GM12878 (cell line): ENCODE measurements at regions not wholly inside any gene's neighbourhood (a gene's known extent, or its start where the extent isn't known, plus 50 kb on each side); places are given as distances from the start of the nearest gene placed in this dataset.

ENCODE experiments used
- ATAC-seq: fragments of 200-7000 bp; cut with Tn5 transposase; 3 replicates; pipeline ENCODE4 v1.9.1; 2020; ENCODE audit warnings: mild to moderate bottlenecking, moderate library complexity
- BruUV-seq: library from RNA; stranded (reverse); fragments of 400-500 nt; replicated peaks from 2 replicates; lab custom pipeline; 2021; lab: Mats Ljungman, UMichigan
- CTCF ChIA-PET: fragments of 300-600 bp; sonication (Branson Sonifier 250); formaldehyde crosslinking; extraction: SDS; loops from one replicate; lab custom pipeline; 2021; ENCODE audit warnings: inconsistent platforms; lab: Yijun Ruan, JAX
- POLR2A ChIA-PET: fragments of 350-600 bp; formaldehyde crosslinking; extraction: SDS; loops from one replicate; lab custom pipeline; 2021; ENCODE audit warnings: inconsistent platforms; lab: Charles Lee
- RAD21 ChIA-PET: fragments of 300-600 bp; sonication (Branson Sonifier 250); formaldehyde crosslinking; loops from one replicate; lab custom pipeline; 2023; ENCODE audit warnings: antibody characterized with exemption; ENCODE audit not compliant: unreplicated experiment; lab: Charles Lee
- SMC1A ChIA-PET: fragments of 300-600 bp; sonication (Branson Sonifier 250); formaldehyde crosslinking; loops from one replicate; lab custom pipeline; 2023; ENCODE audit not compliant: unreplicated experiment, uncharacterized antibody; lab: Charles Lee
- DNase-seq: peaks from one replicate; pipeline ENCODE4 v3.0.0-alpha.2; 2011; ENCODE audit warnings: low read depth, low spot score
- FAIRE-seq: peaks from 3 replicates; lab custom pipeline; 2011; peaks lifted over from hg19 to GRCh38; lab: Jason Lieb, UNC
- H2AFZ ChIP-seq: 2 replicates; pipeline ENCODE4 v1.6.0; 2011; ENCODE audit warnings: low read depth, low read length, control low read depth; ENCODE audit not compliant: control insufficient read depth
- H3K27ac ChIP-seq: 2 replicates; pipeline ENCODE4 v1.5.1; 2011; ENCODE audit warnings: control low read depth; ENCODE audit not compliant: control insufficient read depth, insufficient read depth
- H3K27me3 ChIP-seq, 2 experiments: replicated peaks in 1 of 2; 2 replicates each; pipeline versions ENCODE4 v1.6.0 to v1.6.1; 2011; ENCODE audit warnings: low read length in 1 of 2; ENCODE audit not compliant: control insufficient read depth in 2 of 2, insufficient read depth in 2 of 2
- H3K36me3 ChIP-seq, 2 experiments: 2 replicates each; pipeline ENCODE4 v1.5.1; 2011; ENCODE audit warnings: low read length in 1 of 2; ENCODE audit not compliant: control insufficient read depth in 2 of 2, insufficient read depth in 2 of 2
- H3K4me1 ChIP-seq: 2 replicates; pipeline ENCODE4 v1.6.1; 2011; ENCODE audit warnings: mild to moderate bottlenecking, low read length, moderate library complexity, mixed read lengths; ENCODE audit not compliant: control insufficient read depth, insufficient read depth
- H3K4me2 ChIP-seq: 2 replicates; pipeline ENCODE4 v1.6.0; 2011; ENCODE audit warnings: control low read depth; ENCODE audit not compliant: control insufficient read depth, insufficient read depth
- H3K4me3 ChIP-seq: fragments of 200-600 bp; sonication (generic); 2 replicates; pipeline ENCODE4 v1.5.1; 2016
- H3K79me2 ChIP-seq: 2 replicates; pipeline ENCODE4 v1.6.0; 2011; ENCODE audit warnings: low read length; ENCODE audit not compliant: control insufficient read depth, insufficient read depth
- H3K9ac ChIP-seq: 2 replicates; pipeline ENCODE4 v1.8.0; 2011; ENCODE audit warnings: low read length, control low read depth, mixed read lengths; ENCODE audit not compliant: control insufficient read depth, insufficient read depth
- H3K9me3 ChIP-seq: replicated peaks from 3 replicates; pipeline ENCODE4 v1.5.1; 2011; ENCODE audit warnings: mild to moderate bottlenecking, low read length; ENCODE audit not compliant: control insufficient read depth, insufficient read depth
- H4K20me1 ChIP-seq: 2 replicates; pipeline ENCODE4 v1.6.0; 2011; ENCODE audit not compliant: control insufficient read depth, insufficient read depth
- BHLHE40 ChIP-seq, 2 experiments: fragments of 450-650 bp in 1 of 2; IDR thresholded peaks; 2 replicates each; pipeline ENCODE4 v1.6.1; 2011 to 2017; ENCODE audit warnings: low read depth in 2 of 2, borderline replicate concordance in 1 of 2, improper control_type of control experiment in 1 of 2, low read length in 1 of 2, mild to moderate bottlenecking in 1 of 2
- EZH2 ChIP-seq: IDR thresholded peaks from 2 replicates; pipeline ENCODE4 v1.6.1; 2012; ENCODE audit warnings: low read depth, mild to moderate bottlenecking, control low read depth, inconsistent platforms, low read length, borderline replicate concordance; ENCODE audit not compliant: control insufficient read depth
- JUND ChIP-seq: IDR thresholded peaks from 2 replicates; pipeline ENCODE4 v1.6.1; 2012; ENCODE audit warnings: low read depth, mild to moderate bottlenecking, low read length, improper control_type of control experiment, moderate library complexity
- MXI1 ChIP-seq: fragments of 150-350 bp; IDR thresholded peaks from 2 replicates; pipeline ENCODE4 v1.6.1; 2011; ENCODE audit warnings: low read depth, mild to moderate bottlenecking, inconsistent platforms, low read length, improper control_type of control experiment
- MYB ChIP-seq: fragments of 150-350 bp; IDR thresholded peaks from 2 replicates; pipeline ENCODE4 v1.6.1; 2014; ENCODE audit warnings: mild to moderate bottlenecking, low read depth, low read length, borderline replicate concordance
- NBN ChIP-seq: fragments of 450-650 bp; IDR thresholded peaks from 2 replicates; pipeline ENCODE4 v1.6.1; 2016
- POLR2AphosphoS2 ChIP-seq: IDR thresholded peaks from 2 replicates; pipeline ENCODE4 v1.6.1; 2011; ENCODE audit warnings: low read depth, mild to moderate bottlenecking, low read length, improper control_type of control experiment, moderate library complexity
- RCOR1 ChIP-seq: conservative IDR thresholded peaks from 2 replicates; pipeline ENCODE4 v1.6.1; 2012; ENCODE audit warnings: low read depth, low read length, improper control_type of control experiment
- SP1 ChIP-seq: IDR thresholded peaks from one replicate; pipeline ENCODE4 v1.6.1; 2011; ENCODE audit warnings: low read depth, low read length
- STAT1 ChIP-seq: fragments of 450-650 bp; conservative IDR thresholded peaks from 2 replicates; pipeline ENCODE4 v1.6.1; 2014; ENCODE audit warnings: antibody characterized with exemption, mild to moderate bottlenecking
- STAT3 ChIP-seq: IDR thresholded peaks from 2 replicates; pipeline ENCODE4 v1.6.1; 2011; ENCODE audit warnings: low read depth, low read length, improper control_type of control experiment
- ZNF24 ChIP-seq: fragments of 450-650 bp; IDR thresholded peaks from 2 replicates; pipeline ENCODE4 v1.6.1; 2017; ENCODE audit warnings: antibody characterized with exemption, mild to moderate bottlenecking
- WGBS: methylation state at CpG from one replicate; pipeline ENCODE4 v1.1.6; 2016; ENCODE audit warnings: low lambda C conversion rate; ENCODE audit not compliant: insufficient replicate concordance, insufficient coverage; ENCODE audit errors: missing lambda C conversion rate; 5-methylcytosine and 5-hydroxymethylcytosine counted together
- in situ Hi-C: fragments of 300-500 bp; cut with MboI; formaldehyde crosslinking; loops from 9 replicates; pipeline ENCODE4 v1.14.3; 2018; ENCODE audit warnings: mixed read lengths
- intact Hi-C: fragments of 100-400 bp; cut with micrococcal nuclease; formaldehyde crosslinking; loops from one replicate; pipeline ENCODE4 v1.14.2; 2022; ENCODE audit not compliant: unreplicated experiment
- TF ChIP-seq, protein P1 (sequence below): fragments of 450-650 bp; formaldehyde crosslinking; IDR thresholded peaks from 2 replicates; pipeline ENCODE4 v1.4.0; 2020; ENCODE audit warnings: mild to moderate bottlenecking, moderate library complexity

DNA sequence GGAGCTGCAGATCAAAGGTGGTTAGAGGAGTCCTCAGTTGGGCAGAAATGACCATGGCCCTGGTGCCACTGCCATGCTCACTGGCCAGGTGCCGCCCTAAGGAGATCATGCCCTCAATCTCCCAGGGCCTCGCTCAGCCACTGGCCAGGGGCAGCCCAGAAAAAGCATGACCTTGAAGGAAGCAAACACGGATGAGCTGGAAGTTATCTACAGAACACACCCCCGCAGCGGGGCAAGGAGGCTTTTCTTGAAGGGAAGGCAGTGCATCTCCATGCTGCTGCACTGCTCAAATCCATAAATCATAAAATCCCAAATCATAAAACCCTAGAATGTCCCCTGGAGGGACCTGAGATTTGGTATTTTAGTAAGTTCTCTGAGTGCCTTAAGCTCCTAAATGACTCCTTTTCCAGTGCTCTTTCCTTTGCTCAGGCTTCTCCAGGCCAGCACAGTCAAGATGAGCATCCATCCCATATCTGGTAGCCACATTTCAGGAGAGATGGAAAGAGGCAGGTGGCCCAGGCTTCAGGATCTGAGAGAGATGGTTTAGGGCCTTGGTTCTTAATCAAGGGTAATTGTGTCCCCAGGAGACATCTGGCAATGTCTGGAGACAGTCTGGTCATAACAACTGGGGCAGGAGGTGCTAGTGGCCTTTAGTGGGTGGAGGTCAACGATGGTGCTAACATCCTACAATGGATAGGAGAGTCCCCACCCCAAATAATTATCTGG lies 217.3 kb downstream of the RBM19 start:
- intact Hi-C loops (no loop called here), in situ Hi-C loops (no loop called here)
- H3K36me3 ChIP-seq, result no peaks in the 10 kb centered on the region
- no peaks in the 10 kb centered on the region for H3K9me3 ChIP-seq
- no TSS peak for BruUV-seq
- H3K4me3 ChIP-seq, result no peak overlapping the region
- no peak for DNase-seq
- H3K27ac ChIP-seq, result no peak overlapping the region
- WGBS, result 5% methylated on average over 6 of the region's 6 CpGs
- peaks cover 0 to 5% of the 10 kb centered on the region in 2 experiments; a peak in 3 of 4 replicates for H3K27me3 ChIP-seq
- no peaks in the 10 kb centered on the region for H3K4me1 ChIP-seq
- SMC1A ChIA-PET, result no interaction called here
- FAIRE-seq, result no peak
- H3K4me2 ChIP-seq, result no peak overlapping the region
- CTCF ChIA-PET, result no interaction called here
- no peaks in the 10 kb centered on the region for H4K20me1 ChIP-seq
- no peak for ATAC-seq
- TF ChIP-seq RCOR1, result no peak
- no peak for TF ChIP-seq SP1
- TF ChIP-seq NBN, result no peak
- no peak for TF ChIP-seq ZNF24
- TF ChIP-seq, protein P1, sequence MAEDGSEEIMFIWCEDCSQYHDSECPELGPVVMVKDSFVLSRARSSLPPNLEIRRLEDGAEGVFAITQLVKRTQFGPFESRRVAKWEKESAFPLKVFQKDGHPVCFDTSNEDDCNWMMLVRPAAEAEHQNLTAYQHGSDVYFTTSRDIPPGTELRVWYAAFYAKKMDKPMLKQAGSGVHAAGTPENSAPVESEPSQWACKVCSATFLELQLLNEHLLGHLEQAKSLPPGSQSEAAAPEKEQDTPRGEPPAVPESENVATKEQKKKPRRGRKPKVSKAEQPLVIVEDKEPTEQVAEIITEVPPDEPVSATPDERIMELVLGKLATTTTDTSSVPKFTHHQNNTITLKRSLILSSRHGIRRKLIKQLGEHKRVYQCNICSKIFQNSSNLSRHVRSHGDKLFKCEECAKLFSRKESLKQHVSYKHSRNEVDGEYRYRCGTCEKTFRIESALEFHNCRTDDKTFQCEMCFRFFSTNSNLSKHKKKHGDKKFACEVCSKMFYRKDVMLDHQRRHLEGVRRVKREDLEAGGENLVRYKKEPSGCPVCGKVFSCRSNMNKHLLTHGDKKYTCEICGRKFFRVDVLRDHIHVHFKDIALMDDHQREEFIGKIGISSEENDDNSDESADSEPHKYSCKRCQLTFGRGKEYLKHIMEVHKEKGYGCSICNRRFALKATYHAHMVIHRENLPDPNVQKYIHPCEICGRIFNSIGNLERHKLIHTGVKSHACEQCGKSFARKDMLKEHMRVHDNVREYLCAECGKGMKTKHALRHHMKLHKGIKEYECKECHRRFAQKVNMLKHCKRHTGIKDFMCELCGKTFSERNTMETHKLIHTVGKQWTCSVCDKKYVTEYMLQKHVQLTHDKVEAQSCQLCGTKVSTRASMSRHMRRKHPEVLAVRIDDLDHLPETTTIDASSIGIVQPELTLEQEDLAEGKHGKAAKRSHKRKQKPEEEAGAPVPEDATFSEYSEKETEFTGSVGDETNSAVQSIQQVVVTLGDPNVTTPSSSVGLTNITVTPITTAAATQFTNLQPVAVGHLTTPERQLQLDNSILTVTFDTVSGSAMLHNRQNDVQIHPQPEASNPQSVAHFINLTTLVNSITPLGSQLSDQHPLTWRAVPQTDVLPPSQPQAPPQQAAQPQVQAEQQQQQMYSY (CRISPR knock-in tag), result no peak
- TF ChIP-seq MXI1, result no peak
- no peak for TF ChIP-seq BHLHE40 (IDR thresholded peaks at IDR 0.05; ENCODE audit: borderline replicate concordance in 1 of 2, low read depth in 2 of 2, low read length in 1 of 2)
- TF ChIP-seq STAT1, result no peak
- no peak for TF ChIP-seq STAT3
- no peak for TF ChIP-seq MYB
- TF ChIP-seq JUND, result no peak
- no peak for TF ChIP-seq EZH2
- no peak for TF ChIP-seq POLR2AphosphoS2
- H2AFZ ChIP-seq, result no peak overlapping the region
- RAD21 ChIA-PET, result no interaction called here
- POLR2A ChIA-PET, result no interaction called here
- no peaks in the 10 kb centered on the region for H3K79me2 ChIP-seq
- H3K9ac ChIP-seq, result no peak overlapping the region
